ENCODE measurements at regions not wholly inside any gene's neighbourhood (a gene's known extent, or its start where the extent isn't known, plus 50 kb on each side); places are given as distances from the start of the nearest gene placed in this dataset.

GRCh38 chr14:28088125-28088524, 678.5 kb upstream of the FOXG1 start:
- no peak for DNase-seq
- TF ChIP-seq EP300 (IDR thresholded peaks at IDR 0.05; ENCODE audit: low read depth): no peak
- no peak for TF ChIP-seq POLR2A (IDR thresholded peaks at IDR 0.05)
- no peak for TF ChIP-seq POLR2AphosphoS5 (IDR thresholded peaks at IDR 0.05)
- TF ChIP-seq, protein P1, sequence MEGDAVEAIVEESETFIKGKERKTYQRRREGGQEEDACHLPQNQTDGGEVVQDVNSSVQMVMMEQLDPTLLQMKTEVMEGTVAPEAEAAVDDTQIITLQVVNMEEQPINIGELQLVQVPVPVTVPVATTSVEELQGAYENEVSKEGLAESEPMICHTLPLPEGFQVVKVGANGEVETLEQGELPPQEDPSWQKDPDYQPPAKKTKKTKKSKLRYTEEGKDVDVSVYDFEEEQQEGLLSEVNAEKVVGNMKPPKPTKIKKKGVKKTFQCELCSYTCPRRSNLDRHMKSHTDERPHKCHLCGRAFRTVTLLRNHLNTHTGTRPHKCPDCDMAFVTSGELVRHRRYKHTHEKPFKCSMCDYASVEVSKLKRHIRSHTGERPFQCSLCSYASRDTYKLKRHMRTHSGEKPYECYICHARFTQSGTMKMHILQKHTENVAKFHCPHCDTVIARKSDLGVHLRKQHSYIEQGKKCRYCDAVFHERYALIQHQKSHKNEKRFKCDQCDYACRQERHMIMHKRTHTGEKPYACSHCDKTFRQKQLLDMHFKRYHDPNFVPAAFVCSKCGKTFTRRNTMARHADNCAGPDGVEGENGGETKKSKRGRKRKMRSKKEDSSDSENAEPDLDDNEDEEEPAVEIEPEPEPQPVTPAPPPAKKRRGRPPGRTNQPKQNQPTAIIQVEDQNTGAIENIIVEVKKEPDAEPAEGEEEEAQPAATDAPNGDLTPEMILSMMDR (IDR thresholded peaks at IDR 0.05): no peak
- Histone ChIP-seq H3K27ac (no peak overlapping the region), H3K27me3 (no peaks in the 10 kb centered on the region), H3K4me3 (no peak overlapping the region), H3K9me3 (no peaks in the 10 kb centered on the region), H3K4me1 (no peaks in the 10 kb centered on the region), H3K36me3 (no peaks in the 10 kb centered on the region)
- 67 to 80% methylated on average over 4 to 5 of the region's 5 CpGs for WGBS, 2 donors (ENCODE audit: low coverage in 1 of 2)
- in situ Hi-C loops (cut with MboI; ENCODE audit: low pct_ligation_motif_present in 1 of 4, low pct_unique_long_range_greater_than_20kb in 1 of 4, low sequenced_read_pairs in 3 of 4): no loop called here
- intact Hi-C loops (cut with DNase I; ENCODE audit: low total_unique reads): no loop called here

GRCh38 chr14:28097585-28097984, 669.0 kb upstream of the FOXG1 start:
- H3K4me3 ChIP-seq: no peak overlapping the region
- intact Hi-C loops (cut with DNase I; ENCODE audit: low total_unique reads) (no loop called here), in situ Hi-C loops (cut with MboI; ENCODE audit: low pct_ligation_motif_present in 1 of 4, low pct_unique_long_range_greater_than_20kb in 1 of 4, low sequenced_read_pairs in 3 of 4) (no loop called here)
- no peaks in the 10 kb centered on the region for H3K9me3 ChIP-seq
- H3K36me3 ChIP-seq: no peaks in the 10 kb centered on the region
- H3K4me1 ChIP-seq: no peaks in the 10 kb centered on the region
- no peak for TF ChIP-seq POLR2A (IDR thresholded peaks at IDR 0.05)
- TF ChIP-seq, protein P1 (IDR thresholded peaks at IDR 0.05): no peak
- TF ChIP-seq EP300 (IDR thresholded peaks at IDR 0.05; ENCODE audit: low read depth): no peak
- no peak for TF ChIP-seq POLR2AphosphoS5 (IDR thresholded peaks at IDR 0.05)
- no peaks in the 10 kb centered on the region for H3K27me3 ChIP-seq
- H3K27ac ChIP-seq: no peak overlapping the region
- DNase-seq: no peak

DNA sequence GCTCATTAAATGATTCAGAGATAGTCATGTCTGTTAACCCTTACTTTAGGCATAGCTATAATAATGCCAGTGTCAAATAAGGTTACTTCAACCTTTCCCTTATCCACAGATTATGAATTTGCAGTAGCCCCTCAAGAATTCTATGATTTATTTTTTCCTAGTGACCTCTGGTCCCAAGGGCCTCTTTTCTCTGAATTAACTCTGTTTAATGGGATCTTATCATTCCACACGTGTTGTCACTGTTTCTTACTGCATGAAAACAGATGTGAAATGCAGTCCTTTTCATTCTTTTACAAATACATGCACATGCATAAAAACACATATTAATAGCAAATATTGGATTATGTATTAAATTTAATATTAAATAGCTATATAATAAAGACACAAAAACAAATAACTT, 667.7 kb upstream of the FOXG1 start:
- in situ Hi-C loops (cut with MboI; ENCODE audit: low pct_ligation_motif_present in 1 of 4, low pct_unique_long_range_greater_than_20kb in 1 of 4, low sequenced_read_pairs in 3 of 4) (no loop called here), intact Hi-C loops (cut with DNase I; ENCODE audit: low total_unique reads) (no loop called here)

GRCh38 chr14:28102001-28102400, 664.6 kb upstream of the FOXG1 start:
- Histone ChIP-seq H3K9me3 (no peaks in the 10 kb centered on the region), H3K27ac (no peak overlapping the region), H3K36me3 (no peaks in the 10 kb centered on the region), H3K27me3 (no peaks in the 10 kb centered on the region), H3K4me1 (no peaks in the 10 kb centered on the region), H3K4me3 (no peak overlapping the region)
- TF ChIP-seq POLR2A (IDR thresholded peaks at IDR 0.05) (no peak), POLR2AphosphoS5 (IDR thresholded peaks at IDR 0.05) (no peak)
- no peak for DNase-seq
- in situ Hi-C loops (cut with MboI; ENCODE audit: low pct_ligation_motif_present in 1 of 4, low pct_unique_long_range_greater_than_20kb in 1 of 4, low sequenced_read_pairs in 3 of 4): no loop called here
- intact Hi-C loops (cut with DNase I; ENCODE audit: low total_unique reads): no loop called here

More for the DNA sequence above, 667.7 kb upstream of the FOXG1 start:
- 60 to 62% methylated on average over 1 of the region's 1 CpG for WGBS, 2 donors (ENCODE audit: low coverage in 1 of 2)
- Histone ChIP-seq H3K9me3 (no peaks in the 10 kb centered on the region), H3K4me3 (no peak overlapping the region), H3K4me1 (no peaks in the 10 kb centered on the region), H3K36me3 (no peaks in the 10 kb centered on the region), H3K27ac (no peak overlapping the region), H3K27me3 (no peaks in the 10 kb centered on the region)
- DNase-seq: no peak
- TF ChIP-seq POLR2AphosphoS5 (IDR thresholded peaks at IDR 0.05) (no peak), POLR2A (IDR thresholded peaks at IDR 0.05) (no peak), EP300 (IDR thresholded peaks at IDR 0.05; ENCODE audit: low read depth) (no peak)
- TF ChIP-seq, protein P1 (IDR thresholded peaks at IDR 0.05): no peak

DNA sequence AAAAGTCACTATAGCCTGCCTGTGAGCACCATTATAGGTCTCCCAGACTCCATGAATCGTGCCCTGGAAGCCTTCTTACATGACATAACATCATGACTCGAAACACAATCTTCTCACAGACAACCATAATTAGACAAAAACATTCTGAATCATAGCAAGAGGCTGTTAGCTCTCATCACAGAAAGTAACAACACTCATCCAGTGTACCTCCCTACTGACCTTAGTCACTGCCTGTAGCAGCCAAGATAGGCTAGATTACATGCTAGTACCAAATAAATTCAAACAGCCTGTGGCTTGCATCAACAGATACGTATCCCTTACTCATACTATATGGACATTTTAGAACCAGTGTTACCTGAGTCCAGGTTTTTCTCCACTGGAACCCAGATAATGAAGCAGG, 663.8 kb upstream of the FOXG1 start:
- in situ Hi-C loops (cut with MboI; ENCODE audit: low pct_ligation_motif_present in 1 of 4, low pct_unique_long_range_greater_than_20kb in 1 of 4, low sequenced_read_pairs in 3 of 4) (no loop called here), intact Hi-C loops (cut with DNase I; ENCODE audit: low total_unique reads) (no loop called here)
- H3K36me3 ChIP-seq: no peaks in the 10 kb centered on the region
- no peak overlapping the region for H3K4me3 ChIP-seq
- 46 to 86% methylated on average over 1 to 3 of the region's 3 CpGs for WGBS, 2 donors (ENCODE audit: low coverage in 1 of 2)
- H3K9me3 ChIP-seq: no peaks in the 10 kb centered on the region
- no peaks in the 10 kb centered on the region for H3K4me1 ChIP-seq
- DNase-seq: no peak
- TF ChIP-seq POLR2AphosphoS5 (IDR thresholded peaks at IDR 0.05): no peak
- TF ChIP-seq, protein P1 (IDR thresholded peaks at IDR 0.05): no peak
- TF ChIP-seq EP300 (IDR thresholded peaks at IDR 0.05; ENCODE audit: low read depth): no peak
- TF ChIP-seq POLR2A (IDR thresholded peaks at IDR 0.05): no peak
- H3K27me3 ChIP-seq: no peaks in the 10 kb centered on the region
- H3K27ac ChIP-seq: no peak overlapping the region
